ENCODE measurements at regions not wholly inside any gene's neighbourhood (a gene's known extent, or its start where the extent isn't known, plus 50 kb on each side); places are given as distances from the start of the nearest gene placed in this dataset.
"Not testable (repeated sequence)": the region's sequence is repeated elsewhere in the genome, so short reads cannot be mapped to it uniquely, and the experiment has no call there.

- intact Hi-C loops (cut with micrococcal nuclease): loop anchor here (10.0 kb wide), 1 partner anchor 103 kb away; no protein-coding TSS in a partner anchor
These were observed 223.7 kb upstream of the PRSS58 start for GRCh38 chr7:142481548-142481947.

DNA sequence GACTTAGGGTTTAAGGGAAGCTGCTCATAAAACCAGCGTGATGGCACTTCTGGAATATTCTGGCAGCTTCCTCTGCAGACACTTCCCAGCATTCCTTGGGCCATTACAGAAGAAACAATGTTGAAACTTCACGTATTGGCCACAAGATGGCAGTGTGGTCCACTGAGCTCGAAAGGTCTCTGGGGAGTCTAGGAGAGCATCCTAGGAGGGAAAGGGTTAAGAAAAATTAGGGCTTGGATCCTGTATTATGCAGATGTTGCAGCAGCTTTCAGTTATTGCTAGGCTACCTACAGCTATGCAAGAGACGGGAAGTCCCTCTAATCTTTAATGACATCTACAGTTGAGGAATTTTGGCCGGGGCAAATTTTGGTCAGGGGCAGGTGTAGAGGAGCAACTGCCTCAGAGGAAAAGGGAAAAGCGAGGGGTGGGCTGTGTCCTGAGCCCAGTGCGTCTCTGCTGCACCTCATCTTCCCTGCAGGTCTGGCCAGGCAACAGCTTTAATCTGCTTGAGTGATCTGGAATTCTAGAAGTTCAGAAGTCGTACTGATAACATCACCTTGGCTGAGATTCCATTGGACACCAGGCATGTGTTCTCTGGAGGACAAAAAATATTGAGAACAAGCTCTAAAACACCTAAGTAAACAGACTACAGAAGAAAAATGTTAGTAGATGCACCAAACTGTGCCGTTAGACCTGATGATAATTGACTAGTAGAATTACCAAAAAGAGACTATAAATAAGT lies 220.8 kb upstream of the PRSS58 start:
- intact Hi-C loops (cut with micrococcal nuclease): no loop called here

DNA sequence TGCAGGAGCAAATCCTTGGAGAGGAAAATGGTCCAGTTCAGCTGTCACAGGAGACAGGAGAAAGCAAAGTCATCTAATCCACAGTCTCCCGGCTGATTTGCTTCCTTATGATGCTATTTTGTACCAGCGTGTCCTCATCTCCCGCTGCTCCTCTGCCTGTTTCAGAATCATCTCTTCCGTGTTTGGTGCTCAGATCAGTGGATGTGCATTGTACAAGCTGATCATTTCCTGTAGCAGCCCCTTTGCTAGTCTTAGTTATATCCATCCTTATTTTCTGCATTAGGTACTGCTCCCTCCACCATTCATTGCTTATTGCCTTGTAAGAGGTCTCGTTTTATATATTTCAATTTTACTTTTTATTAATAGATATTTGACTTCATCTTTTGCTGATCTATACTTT lies 219.9 kb upstream of the PRSS58 start:
- intact Hi-C loops (cut with micrococcal nuclease): not testable (repeated sequence)

GRCh38 chr7:142477079-142477651 lies 219.3 kb upstream of the PRSS58 start:
- intact Hi-C loops (cut with micrococcal nuclease): no loop called here

DNA sequence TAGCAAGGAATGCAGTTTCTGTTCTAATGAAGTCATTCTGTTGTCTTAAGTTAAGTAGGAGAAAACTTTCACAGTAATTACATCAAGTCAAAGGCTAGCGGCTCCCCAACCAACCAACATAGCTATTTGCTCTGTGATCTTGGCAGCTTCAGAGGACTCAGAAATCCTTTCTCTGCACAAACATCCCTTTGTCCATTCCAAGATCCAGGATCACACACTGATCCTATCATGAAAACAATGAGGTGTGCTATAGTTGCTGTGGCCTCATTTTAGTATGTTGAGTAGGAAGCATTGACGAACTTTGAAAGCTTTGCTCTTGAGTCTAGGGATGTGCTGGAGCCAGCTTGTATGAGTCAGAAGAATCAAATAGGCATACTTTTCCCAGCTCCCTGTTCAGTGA lies 218.2 kb upstream of the PRSS58 start:
- intact Hi-C loops (cut with micrococcal nuclease): no loop called here

GRCh38 chr7:142471820-142472219 lies 214.0 kb upstream of the PRSS58 start:
- intact Hi-C loops (cut with micrococcal nuclease): no loop called here

GRCh38 chr7:142470544-142470830 lies 212.6 kb upstream of the PRSS58 start:
- intact Hi-C loops (cut with micrococcal nuclease): no loop called here

DNA sequence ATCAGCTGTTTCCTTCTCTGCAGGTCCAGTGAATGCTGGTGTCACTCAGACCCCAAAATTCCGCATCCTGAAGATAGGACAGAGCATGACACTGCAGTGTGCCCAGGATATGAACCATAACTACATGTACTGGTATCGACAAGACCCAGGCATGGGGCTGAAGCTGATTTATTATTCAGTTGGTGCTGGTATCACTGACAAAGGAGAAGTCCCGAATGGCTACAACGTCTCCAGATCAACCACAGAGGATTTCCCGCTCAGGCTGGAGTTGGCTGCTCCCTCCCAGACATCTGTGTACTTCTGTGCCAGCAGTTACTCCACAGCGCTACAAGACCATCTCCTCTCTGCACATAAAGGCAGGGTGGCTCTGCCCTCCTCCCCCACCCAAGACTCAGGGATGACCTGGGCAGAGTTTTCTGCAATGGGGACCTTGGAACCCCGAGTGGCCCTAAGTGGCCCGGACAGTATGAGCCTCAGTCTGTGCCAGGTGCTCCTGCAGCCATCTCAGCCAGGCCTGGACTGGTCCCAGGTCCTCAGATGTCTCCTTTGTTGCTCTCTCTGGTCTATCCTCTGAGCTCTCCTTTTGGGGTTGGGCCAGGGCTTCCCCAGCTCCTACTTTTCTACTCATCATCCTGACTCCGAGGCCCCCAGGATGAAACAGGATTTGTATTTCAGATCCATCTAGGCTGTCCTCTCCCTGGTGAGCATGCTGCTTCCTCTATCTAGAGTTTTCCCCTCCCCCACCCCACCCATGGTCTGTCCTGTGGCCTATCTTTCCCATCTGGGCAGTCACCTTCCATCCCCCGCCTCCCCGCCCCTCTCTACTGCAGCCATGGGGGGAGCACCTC lies 212.1 kb upstream of the PRSS58 start:
- intact Hi-C loops (cut with micrococcal nuclease): loop anchor here (5.0 kb wide), 1 partner anchor 338 kb away; no protein-coding TSS in a partner anchor

DNA sequence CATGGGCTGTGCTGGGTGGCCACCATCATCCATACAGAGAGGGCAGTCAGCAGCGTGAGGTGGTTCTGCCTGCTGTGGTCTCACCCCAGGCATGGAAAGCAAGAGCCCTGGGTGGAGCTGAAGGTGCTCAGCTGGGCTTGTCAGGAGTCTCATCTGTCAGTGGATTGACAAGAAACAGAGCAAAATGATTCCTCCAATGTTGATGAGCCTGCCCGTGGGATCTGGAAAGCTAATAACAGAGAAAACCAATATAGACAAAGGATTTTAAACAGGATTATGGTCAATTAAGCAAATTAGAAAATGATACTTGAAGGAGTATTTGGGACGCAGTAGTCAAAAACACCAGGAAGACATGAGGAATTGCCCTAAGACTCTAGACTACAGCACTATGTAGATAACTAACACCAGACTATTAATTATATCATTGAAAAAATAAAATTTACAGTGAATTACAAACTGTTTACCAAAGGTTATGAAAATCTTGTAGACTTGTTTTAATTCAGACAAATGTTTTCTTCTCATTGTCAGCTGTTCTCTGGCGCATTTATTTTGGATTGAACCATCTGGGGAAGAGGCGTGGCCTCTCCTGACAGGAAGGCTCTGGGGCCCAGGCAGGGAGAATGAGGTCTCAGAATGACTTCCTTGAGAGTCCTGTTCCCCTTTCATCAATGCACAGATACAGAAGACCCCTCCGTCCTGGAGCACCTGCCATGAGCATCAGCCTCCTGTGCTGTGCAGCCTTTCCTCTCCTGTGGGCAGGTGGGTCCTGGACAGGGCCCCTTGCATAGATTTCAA lies 211.2 kb upstream of the PRSS58 start:
- intact Hi-C loops (cut with micrococcal nuclease): loop anchor here (5.0 kb wide), 1 partner anchor 337 kb away; no protein-coding TSS in a partner anchor

- intact Hi-C loops (cut with micrococcal nuclease): loop anchor here (5.0 kb wide), 1 partner anchor 335 kb away; no protein-coding TSS in a partner anchor
These were observed 209.3 kb upstream of the PRSS58 start for GRCh38 chr7:142467056-142467655.

- intact Hi-C loops (cut with micrococcal nuclease): loop anchor here (1.0 to 5.0 kb wide), 2 partner anchors 20 to 34 kb away; no protein-coding TSS in a partner anchor
These were observed 205.6 kb upstream of the PRSS58 start for GRCh38 chr7:142463401-142463850.

- intact Hi-C loops (cut with micrococcal nuclease): loop anchor here (5.0 kb wide), 1 partner anchor 36 kb away; no protein-coding TSS in a partner anchor
These were observed 203.6 kb upstream of the PRSS58 start for GRCh38 chr7:142461437-142461836.

- intact Hi-C loops (cut with micrococcal nuclease): loop anchor here (5.0 kb wide), 1 partner anchor 37 kb away; no protein-coding TSS in a partner anchor
These were observed 202.7 kb upstream of the PRSS58 start for GRCh38 chr7:142460402-142461117.

GRCh38 chr7:142459551-142459963 lies 201.7 kb upstream of the PRSS58 start:
- intact Hi-C loops (cut with micrococcal nuclease): loop anchor here (1.0 to 2.0 kb wide), 4 partner anchors 21 to 351 kb away; no protein-coding TSS in a partner anchor

DNA sequence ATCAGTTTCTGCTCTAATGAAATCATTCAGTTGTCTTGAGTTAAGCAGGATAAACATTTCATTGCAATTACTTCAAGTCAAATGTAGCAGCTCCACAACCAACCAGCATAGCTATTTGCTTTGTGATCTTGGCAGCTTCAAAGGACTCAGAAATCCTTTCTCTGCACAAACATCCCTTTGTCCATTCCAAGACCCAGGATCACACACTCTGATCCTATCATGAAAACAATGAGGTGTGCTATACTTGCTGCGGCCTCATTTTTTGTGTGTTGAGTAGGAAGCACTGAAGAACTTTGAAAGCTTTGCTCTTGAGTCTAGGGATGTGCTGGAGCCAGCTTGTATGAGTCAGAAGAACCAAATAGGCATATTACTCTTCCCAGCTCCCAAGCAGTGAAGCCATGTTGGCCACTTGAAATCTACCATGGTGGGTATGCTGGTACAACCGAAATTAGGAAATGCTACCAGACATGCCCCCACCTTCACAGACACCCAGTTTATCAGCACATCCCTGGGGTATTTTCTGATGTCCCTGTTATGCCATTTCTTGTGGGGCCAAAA lies 199.4 kb upstream of the PRSS58 start:
- intact Hi-C loops (cut with micrococcal nuclease): no loop called here

DNA sequence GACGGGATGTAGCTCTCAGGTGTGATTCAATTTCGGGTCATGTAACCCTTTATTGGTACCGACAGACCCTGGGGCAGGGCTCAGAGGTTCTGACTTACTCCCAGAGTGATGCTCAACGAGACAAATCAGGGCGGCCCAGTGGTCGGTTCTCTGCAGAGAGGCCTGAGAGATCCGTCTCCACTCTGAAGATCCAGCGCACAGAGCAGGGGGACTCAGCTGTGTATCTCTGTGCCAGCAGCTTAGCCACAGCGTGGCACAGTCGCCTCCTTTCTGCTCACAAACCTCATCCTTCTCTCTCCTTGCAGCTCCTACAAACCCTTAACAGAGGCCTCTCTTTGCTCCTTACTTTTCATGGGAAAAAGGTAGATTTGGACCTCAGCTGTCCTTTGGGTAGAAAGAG lies 197.5 kb upstream of the PRSS58 start:
- intact Hi-C loops (cut with micrococcal nuclease): no loop called here

DNA sequence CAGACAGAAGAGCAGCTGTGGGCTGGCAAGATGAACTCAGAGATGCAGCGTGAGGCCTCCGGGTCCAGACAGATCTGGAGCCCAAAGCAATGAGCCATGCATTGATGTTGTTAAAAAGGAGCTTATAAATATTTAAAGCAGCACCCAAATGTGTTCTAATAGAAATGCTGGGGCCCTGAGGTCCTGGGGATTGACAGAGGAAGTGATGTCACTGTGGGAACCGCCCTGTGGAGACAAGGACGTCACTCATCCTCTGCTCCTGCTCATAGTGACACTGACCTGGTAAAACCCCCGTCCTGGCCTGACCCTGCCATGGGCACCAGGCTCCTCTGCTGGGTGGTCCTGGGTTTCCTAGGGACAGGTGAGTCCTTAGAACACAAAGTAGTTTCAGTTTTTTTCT lies 197.0 kb upstream of the PRSS58 start:
- intact Hi-C loops (cut with micrococcal nuclease): no loop called here

DNA sequence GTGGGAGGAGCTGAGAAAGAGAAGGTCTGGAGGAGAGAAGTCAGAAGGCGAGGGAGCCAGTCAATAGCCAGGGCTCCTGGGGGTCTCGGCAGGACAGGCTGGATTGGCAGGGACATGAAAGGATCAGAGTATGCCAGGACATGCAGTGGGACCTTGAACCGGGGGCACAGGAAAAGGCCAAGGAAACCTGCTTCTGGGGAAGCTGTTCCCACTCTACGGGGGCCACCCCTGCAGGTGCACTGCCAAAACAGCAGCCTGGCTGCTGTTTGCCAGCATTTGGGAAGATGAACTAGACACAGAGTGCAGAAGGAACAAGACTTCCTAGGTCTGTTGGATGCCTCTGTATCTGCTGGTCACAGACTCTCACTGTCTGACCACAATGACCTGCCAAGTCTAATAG lies 194.9 kb upstream of the PRSS58 start:
- intact Hi-C loops (cut with micrococcal nuclease): no loop called here

DNA sequence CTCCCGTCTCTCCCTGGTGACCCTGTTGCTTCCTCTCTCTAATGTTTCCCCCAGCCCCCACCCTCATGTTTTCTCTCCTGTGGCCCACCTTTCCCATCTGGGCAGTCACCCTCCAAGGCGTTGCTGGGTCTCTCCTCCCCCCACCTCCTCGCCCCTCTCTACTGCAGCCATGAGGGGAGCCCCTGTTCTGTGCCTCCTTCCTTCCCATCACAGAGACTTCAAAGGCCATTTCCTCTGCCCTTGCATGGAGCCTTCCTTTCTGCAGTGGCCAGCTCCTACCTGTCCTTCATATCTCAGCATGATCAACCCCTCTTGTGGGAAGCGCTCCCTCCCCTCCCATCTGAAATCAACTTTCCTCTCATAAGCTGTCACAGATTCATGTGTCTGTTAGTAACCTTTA lies 194.0 kb upstream of the PRSS58 start:
- intact Hi-C loops (cut with micrococcal nuclease): no loop called here

GRCh38 chr7:142451296-142451695 lies 193.4 kb upstream of the PRSS58 start:
- intact Hi-C loops (cut with micrococcal nuclease): no loop called here
